HG02943 (cell line): ENCODE measurements at regions not wholly inside any gene's neighbourhood (a gene's known extent, or its start where the extent isn't known, plus 50 kb on each side); places are given as distances from the start of the nearest gene placed in this dataset.

Experiments
- ATAC-seq: cut with Tn5 transposase; IDR thresholded peaks from one replicate; pipeline ENCODE4 v1.9.1; 2021; ENCODE audit warnings: mild to moderate bottlenecking, low read depth, moderate library complexity; ENCODE audit not compliant: unreplicated experiment

DNA sequence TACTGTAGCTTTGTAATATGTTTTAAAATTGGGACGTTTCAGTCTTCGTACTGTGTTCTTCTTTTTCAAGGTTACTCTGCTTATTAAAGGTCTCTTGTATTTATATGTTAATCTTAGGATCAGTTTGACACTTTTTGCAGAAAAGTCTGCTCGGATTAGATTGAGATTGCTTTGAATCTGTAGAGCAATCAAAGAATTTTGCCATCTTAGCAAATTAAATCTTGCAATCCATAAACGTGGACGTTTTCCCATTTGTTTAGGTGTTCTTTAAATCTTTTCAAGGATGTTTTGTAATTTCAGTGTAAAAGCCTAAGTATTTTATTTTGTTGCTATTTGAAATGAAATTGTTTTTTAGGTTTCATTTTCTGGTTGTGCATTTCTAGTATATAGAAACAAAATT lies 78.0 kb upstream of the GTSF1L start:
- ATAC-seq = no peak

DNA sequence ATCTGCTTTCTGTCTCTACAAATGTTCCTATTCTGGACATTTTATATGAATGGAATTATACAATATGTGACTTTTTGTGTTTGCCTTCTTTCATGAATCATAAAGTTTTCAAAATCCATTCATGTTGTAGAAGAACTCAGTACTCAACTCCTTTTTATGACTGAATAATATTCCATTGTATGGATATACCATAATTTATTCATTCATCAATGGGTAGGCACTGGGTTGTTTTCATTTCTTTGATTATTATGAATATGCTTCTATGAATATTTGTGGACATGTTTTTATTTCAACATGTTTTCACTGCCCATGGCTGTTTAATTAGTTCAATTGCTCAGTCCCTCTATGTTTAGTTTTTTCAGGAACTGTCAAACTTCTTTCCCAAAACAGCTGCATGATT lies 76.5 kb upstream of the GTSF1L start:
- ATAC-seq = no peak

DNA sequence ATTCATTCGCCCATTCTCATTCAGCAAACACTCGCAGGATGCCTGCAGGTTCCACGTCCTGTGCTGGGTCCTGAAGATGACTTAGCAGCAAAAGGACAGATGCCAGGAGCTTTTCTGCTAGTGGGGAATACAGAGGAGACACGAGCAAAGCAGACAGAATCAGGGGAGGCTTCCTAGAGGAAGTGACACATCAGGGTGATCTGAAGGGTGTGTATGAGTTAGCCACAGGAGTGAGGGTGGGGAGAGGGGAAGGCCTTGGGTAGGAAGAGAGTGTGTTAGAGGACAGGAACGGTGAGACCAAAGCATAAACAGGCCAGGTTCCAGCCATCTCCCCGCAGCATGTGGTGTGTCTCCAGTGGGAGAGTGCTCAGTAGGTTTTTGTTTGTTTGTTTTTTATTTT lies 73.4 kb upstream of the GTSF1L start:
- ATAC-seq = no peak

DNA sequence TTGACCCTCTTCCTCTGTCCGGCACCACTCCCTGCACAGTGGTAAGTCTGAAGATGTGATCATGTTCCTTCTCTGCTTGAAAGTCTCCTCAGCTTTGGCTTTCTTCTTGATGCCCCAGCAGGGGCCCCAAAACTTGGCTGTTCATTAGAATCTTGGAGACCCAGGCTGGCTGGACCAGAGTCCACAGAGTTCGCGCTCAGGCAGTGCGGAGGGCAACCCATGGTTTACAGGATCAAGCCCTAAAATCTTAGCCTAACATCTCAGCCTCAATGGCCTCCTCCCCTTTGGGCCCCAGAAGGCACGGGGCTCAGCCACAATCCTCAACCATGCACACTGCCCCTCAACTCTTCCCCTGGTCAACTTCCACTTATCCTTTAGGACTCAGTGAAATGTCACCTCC lies 72.9 kb upstream of the GTSF1L start:
- no peak for ATAC-seq

DNA sequence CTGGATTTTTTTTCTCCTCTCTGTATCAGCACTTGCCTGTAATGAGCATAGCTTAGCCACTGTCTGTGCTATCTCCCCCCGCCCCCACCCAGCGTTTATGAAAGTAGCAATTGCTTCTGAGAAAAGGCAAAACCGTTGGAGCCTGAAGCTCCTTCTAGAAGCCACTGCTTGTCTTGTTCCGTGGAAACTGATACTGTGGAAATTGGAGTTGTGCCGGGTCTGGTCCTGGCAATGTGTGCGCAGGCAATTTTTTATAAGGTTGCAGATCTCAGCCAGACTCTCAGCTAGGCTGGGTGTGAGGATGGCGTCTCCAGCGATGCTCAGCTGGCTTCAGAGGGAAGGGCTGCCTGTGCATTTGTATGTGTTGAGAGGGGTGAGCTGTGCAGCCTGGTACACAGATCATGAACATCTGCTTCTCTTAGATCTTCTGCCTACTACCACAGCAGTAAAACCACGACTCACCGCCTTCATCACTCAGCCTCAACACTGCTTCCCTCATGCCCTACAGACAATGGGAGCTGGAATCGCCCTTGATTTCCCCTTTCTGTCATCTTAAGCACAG lies 72.4 kb upstream of the GTSF1L start:
- ATAC-seq = no peak

DNA sequence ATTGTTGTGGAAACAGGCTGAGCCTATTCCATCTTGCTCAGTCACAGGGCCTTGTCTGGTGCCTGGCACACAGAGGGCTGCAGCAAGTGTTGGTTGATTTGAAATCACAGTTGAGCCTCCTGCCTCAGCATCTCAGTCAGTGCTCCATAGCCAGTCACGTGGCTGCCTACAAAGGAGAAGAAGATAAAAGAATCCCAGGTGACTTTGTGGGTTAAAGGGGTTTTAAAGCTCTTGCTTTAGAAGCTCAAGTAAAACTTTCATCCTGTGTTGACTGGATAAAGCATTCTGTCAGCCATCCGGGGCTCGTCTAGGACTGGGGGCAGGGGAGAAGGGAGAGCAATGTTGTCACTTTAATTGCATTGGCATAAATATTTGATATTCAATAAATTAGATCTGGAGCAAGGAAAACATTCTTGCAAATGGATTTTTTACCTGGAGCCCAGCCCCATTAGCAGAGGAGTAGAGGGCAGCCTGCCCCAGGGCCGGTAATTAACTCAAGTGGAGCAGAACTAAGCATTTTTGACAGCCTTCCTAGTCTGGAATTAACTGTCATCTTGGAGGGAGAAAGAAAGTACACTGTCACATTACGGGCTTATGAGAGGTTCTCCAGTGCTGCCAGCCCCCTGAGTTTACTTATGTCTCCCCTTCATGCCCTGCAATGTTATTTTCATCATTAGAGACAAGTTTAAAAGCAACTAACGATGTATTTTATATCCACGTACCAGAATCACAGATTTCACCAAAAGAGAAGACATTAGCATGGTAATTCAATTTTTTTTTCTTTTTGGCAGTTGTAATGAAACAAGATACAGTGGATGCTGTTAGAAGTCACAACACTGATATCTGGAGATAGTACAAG lies 71.7 kb upstream of the GTSF1L start:
- ATAC-seq = no peak

DNA sequence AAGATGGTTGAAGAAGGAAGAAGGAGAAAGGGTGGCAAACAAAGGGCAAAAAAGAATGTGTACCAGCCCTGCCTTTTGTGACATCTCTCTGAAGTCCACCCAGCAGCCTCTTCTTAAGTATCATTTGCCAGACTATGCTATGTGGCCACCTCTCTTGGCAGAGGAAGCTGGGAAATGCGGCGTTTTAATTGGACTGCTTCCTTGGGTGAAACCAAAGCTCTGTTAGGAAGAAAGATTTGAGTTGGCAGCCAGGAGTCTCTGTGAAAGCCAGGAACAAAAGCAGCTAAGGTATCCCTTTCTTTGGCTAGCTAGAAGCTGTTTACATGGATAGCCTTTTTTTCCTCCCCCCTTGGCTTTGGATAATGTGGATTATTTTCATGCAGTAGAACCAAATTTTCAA lies 67.5 kb upstream of the GTSF1L start:
- no peak for ATAC-seq

GRCh38 chr20:43789593-43789992 lies 62.8 kb upstream of the GTSF1L start:
- no peak for ATAC-seq

- ATAC-seq = no peak
These were observed 61.1 kb upstream of the GTSF1L start for GRCh38 chr20:43787937-43788336.

- no peak for ATAC-seq
These were observed 60.1 kb upstream of the GTSF1L start for GRCh38 chr20:43786885-43787284.

DNA sequence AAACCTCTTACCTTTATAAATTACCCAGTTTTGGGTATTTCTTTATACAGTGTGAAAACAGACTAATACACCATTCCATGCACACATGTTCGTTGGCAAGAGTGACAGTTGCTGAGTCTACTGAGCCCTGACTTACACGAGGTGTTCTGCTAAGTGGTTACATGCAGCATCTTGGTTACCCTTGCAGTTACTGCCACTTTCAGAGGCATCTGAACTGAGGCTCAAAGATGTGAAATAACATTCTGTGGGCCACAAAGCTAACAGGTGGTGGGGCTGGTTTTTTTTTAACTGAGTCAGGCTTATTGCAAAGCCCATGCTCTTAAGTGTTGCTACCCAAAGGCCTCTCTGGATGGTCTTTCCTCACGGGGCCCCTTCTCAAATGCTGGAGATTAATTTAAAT lies 54.4 kb upstream of the GTSF1L start:
- no peak for ATAC-seq

GRCh38 chr20:43778375-43778774 lies 51.6 kb upstream of the GTSF1L start:
- no peak for ATAC-seq

GRCh38 chr20:43776691-43777090 lies 49.9 kb upstream of the GTSF1L start:
- no peak for ATAC-seq
